ENCODE measurements at regions not wholly inside any gene's neighbourhood (a gene's known extent, or its start where the extent isn't known, plus 50 kb on each side); places are given as distances from the start of the nearest gene placed in this dataset.
"Not testable (repeated sequence)": the region's sequence is repeated elsewhere in the genome, so short reads cannot be mapped to it uniquely, and the experiment has no call there.

DNA sequence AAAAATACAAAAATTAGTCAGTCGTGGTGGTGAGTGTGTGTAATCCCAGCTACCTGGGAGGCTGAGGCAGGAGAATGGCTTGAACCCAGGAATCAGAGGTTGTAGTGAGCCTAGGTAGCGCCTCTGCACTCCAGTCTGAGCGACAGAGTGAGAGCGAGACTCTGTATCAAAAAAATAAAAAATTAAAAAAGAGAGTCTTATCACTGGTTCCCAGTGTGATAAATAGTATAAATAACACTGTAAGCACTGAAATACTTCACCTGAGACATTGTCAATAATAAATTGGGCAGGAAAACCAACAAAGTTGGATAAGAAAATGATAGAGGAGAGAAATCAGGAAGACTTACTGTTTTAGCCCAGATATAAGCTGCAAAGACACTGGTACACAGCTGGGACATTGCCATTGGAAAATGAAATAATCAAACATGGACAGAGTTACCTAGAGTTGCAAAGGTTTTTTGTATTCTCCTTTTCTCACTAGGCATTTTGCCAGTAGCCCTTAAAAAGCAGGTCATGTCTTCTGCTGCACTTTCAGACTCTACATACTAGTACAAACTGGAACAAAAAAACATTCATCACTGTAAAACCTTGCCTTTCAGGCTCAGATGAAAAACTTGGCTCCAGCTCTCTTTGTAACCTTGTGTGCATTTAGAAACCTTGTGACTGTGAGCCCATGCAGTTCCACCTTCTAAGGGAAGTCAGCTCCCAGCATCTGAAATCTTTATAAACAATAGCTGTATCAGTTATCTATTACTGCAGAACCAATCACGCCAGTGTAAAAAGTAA lies 55.0 kb upstream of the PPP1R2C start:
- H3K9ac ChIP-seq (ENCODE audit: low read length) = no peak overlapping the region
- no peak overlapping the region for H3K4me3 ChIP-seq (ENCODE audit: low read length)
- peaks cover 12% of the 10 kb centered on the region for H3K9me3 ChIP-seq (ENCODE audit: control insufficient read depth, low read length)
- no peaks in the 10 kb centered on the region for H3K36me3 ChIP-seq (ENCODE audit: control insufficient read depth, insufficient read depth, low read length, severe bottlenecking)
- no peaks in the 10 kb centered on the region for H3K4me1 ChIP-seq (ENCODE audit: control insufficient read depth, insufficient read depth, low read length)
- no peaks in the 10 kb centered on the region for H3K27me3 ChIP-seq (replicated peaks; ENCODE audit: control insufficient read depth, insufficient read depth, low read length)
- no peak for DNase-seq (ENCODE audit: low read depth)

DNA sequence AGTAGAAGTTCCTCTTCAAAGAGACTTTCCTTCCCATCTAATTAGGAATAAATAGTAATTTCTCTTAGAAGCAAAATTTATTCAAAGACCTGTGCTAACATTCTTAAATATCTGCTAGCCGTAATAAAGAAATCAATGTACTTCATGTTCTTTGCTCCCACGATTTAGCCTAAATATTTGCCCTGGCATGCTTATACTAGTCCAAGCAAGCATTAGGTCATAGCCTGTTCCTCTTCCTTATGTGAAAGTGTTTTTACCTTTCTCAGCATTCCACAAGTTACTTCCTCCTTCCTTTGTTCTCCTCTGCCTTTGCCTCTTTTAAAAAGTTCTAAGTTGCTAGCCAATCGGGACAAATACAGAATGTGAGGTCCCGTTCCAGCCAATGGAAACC lies 55.6 kb upstream of the PPP1R2C start:
- not testable (repeated sequence) for H3K36me3 ChIP-seq (ENCODE audit: control insufficient read depth, insufficient read depth, low read length, severe bottlenecking); H3K4me1 ChIP-seq (ENCODE audit: control insufficient read depth, insufficient read depth, low read length); DNase-seq (ENCODE audit: low read depth); H3K27me3 ChIP-seq (replicated peaks; ENCODE audit: control insufficient read depth, insufficient read depth, low read length); H3K9ac ChIP-seq (ENCODE audit: low read length); H3K4me3 ChIP-seq (ENCODE audit: low read length)
- H3K9me3 ChIP-seq (ENCODE audit: control insufficient read depth, low read length) = peaks cover 12% of the 10 kb centered on the region

DNA sequence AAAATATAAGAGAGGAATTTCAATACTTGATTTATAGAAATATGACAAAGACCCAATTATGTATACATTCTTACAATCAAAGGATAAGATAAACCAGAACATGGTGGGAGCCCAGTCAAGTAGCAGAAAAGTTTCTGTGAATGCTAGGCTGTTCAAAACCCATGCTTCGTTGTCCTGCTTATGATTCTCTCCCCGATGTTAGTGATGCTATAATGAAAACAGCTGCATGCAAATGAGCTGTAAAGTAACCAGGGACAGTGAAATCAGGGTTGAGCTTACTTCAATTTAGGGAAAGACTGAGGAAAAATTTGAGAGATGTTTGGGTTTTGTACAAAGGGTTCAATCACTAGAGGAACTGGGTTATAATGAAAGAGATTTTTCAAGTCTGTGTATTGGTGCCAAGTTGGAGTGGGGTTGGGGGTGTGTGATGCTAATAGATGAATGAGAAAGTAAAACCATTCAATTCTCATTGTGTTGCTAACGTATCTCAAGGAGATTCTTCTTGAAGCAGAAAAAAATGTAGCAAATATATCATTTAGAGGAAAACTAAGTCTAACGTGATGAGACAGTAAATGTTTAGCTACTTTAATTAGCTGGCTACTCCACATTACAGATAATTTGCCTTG lies 59.3 kb upstream of the PPP1R2C start:
- Histone ChIP-seq H3K27me3 (replicated peaks; ENCODE audit: control insufficient read depth, insufficient read depth, low read length) (no peaks in the 10 kb centered on the region), H3K9me3 (ENCODE audit: control insufficient read depth, low read length) (no peaks in the 10 kb centered on the region), H3K4me3 (ENCODE audit: low read length) (no peak overlapping the region), H3K36me3 (ENCODE audit: control insufficient read depth, insufficient read depth, low read length, severe bottlenecking) (no peaks in the 10 kb centered on the region), H3K9ac (ENCODE audit: low read length) (no peak overlapping the region), H3K4me1 (ENCODE audit: control insufficient read depth, insufficient read depth, low read length) (no peaks in the 10 kb centered on the region)
- DNase-seq (ENCODE audit: low read depth) = no peak

DNA sequence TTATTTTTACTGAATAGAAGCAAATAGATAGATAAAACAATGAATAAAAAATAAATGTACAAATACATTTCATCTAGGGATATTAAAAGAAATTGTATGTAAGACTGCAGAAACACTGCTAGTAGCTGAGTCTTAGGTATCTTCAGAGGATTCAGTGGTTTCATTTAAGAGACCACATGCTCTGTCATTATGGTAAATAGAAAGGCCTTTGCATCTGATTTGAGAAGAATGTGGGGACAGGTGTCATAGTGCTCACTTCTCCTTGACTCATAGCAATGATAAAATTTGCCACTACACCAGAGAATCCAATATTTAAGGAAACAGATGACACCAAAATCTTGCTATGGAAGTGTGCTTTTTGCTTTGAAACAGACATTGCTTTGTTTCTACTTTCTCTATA lies 59.8 kb upstream of the PPP1R2C start:
- Histone ChIP-seq H3K9me3 (ENCODE audit: control insufficient read depth, low read length) (no peaks in the 10 kb centered on the region), H3K4me3 (ENCODE audit: low read length) (no peak overlapping the region), H3K4me1 (ENCODE audit: control insufficient read depth, insufficient read depth, low read length) (no peaks in the 10 kb centered on the region), H3K27me3 (replicated peaks; ENCODE audit: control insufficient read depth, insufficient read depth, low read length) (no peaks in the 10 kb centered on the region), H3K9ac (ENCODE audit: low read length) (no peak overlapping the region), H3K36me3 (ENCODE audit: control insufficient read depth, insufficient read depth, low read length, severe bottlenecking) (no peaks in the 10 kb centered on the region)
- DNase-seq (ENCODE audit: low read depth) = no peak

DNA sequence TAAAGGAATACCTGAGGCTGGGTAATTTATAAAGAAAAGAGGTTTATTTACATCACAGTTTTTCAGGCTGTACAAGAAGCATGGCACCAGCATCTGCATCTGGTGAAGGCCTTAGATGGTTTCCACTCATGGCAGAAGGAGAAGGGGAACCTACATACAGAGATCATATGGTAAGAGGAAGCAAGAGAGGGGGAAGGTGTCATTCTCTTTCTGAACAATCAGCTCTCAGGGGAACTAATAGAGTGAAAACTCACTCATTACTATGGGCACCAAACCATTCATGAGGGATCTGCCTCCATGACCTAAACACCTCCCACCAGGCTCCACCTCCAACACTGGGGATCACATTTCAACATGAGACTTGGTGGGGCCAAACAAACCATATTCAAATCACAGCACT lies 61.7 kb upstream of the PPP1R2C start:
- Histone ChIP-seq H3K4me3 (ENCODE audit: low read length) (no peak overlapping the region), H3K36me3 (ENCODE audit: control insufficient read depth, insufficient read depth, low read length, severe bottlenecking) (no peaks in the 10 kb centered on the region), H3K9ac (ENCODE audit: low read length) (no peak overlapping the region), H3K27me3 (replicated peaks; ENCODE audit: control insufficient read depth, insufficient read depth, low read length) (no peaks in the 10 kb centered on the region), H3K9me3 (ENCODE audit: control insufficient read depth, low read length) (no peaks in the 10 kb centered on the region), H3K4me1 (ENCODE audit: control insufficient read depth, insufficient read depth, low read length) (no peaks in the 10 kb centered on the region)
- no peak for DNase-seq (ENCODE audit: low read depth)

DNA sequence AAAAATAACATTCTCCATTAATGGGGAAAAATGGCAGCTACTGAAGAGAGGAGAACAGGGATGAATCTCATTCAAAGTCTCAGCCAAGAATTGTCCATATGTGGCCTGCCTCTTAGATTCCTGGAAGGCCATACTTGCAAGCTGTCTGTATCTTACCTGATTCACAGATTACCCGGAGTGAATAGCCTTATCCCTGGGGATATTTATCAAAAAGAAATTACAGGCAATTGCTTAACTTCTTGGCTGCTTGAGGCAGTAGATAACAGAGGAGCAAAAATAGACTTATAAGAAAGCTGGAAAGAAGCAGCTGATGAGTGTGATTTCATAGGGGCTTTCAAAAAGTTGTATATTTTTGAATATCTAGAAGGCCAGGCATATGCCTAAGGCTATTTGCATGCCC lies 68.8 kb upstream of the PPP1R2C start:
- DNase-seq (ENCODE audit: low read depth) = no peak
- no peaks in the 10 kb centered on the region for H3K27me3 ChIP-seq (replicated peaks; ENCODE audit: control insufficient read depth, insufficient read depth, low read length)

DNA sequence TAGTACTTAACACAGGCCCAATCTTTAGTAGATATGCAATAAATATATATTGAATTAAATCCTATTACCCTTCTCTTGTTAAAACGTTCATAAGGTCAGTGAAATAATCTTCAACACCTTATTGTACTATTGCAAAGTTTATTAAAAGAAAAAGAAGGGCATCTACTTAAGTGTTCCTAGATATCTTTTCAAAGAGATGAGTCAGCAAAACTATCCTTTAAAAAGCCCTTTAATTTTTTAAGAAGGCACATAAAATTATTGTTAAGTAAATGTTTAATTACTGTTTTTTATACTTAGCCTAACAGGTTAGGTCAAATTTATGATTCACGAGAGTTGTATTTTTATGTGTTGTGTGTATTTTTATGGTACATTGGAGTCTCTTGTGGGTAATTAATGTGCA lies 77.3 kb upstream of the PPP1R2C start:
- Histone ChIP-seq H3K9ac (ENCODE audit: low read length) (no peak overlapping the region), H3K4me3 (ENCODE audit: low read length) (no peak overlapping the region), H3K9me3 (ENCODE audit: control insufficient read depth, low read length) (peaks cover 14% of the 10 kb centered on the region), H3K27me3 (replicated peaks; ENCODE audit: control insufficient read depth, insufficient read depth, low read length) (no peaks in the 10 kb centered on the region), H3K4me1 (ENCODE audit: control insufficient read depth, insufficient read depth, low read length) (no peaks in the 10 kb centered on the region), H3K36me3 (ENCODE audit: control insufficient read depth, insufficient read depth, low read length, severe bottlenecking) (no peaks in the 10 kb centered on the region)
- no peak for DNase-seq (ENCODE audit: low read depth)

More for the DNA sequence above, 68.8 kb upstream of the PPP1R2C start:
- Histone ChIP-seq H3K4me1 (ENCODE audit: control insufficient read depth, insufficient read depth, low read length) (no peaks in the 10 kb centered on the region), H3K36me3 (ENCODE audit: control insufficient read depth, insufficient read depth, low read length, severe bottlenecking) (no peaks in the 10 kb centered on the region), H3K9me3 (ENCODE audit: control insufficient read depth, low read length) (peaks cover 20% of the 10 kb centered on the region), H3K9ac (ENCODE audit: low read length) (no peak overlapping the region), H3K4me3 (ENCODE audit: low read length) (no peak overlapping the region)

DNA sequence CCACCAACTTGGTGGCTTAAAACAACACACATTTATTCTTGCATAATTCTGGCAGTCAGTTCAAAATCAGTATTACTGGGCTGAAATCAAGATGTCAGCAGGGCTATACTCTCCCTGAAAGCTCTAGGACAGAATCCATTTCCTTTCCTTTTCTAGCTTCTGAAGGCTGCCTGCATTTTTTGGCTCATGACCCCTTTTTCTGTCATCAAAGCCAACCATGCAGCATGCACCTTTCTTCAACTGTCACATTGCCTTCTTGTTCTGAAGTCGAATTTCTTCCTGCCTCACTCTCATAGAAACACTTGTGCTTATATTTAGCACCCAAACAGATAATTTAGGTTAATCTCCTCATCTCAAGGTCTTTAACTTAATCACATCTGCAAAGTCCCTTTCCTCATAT lies 79.8 kb upstream of the PPP1R2C start:
- H3K27me3 ChIP-seq (replicated peaks; ENCODE audit: control insufficient read depth, insufficient read depth, low read length) = no peaks in the 10 kb centered on the region
- no peaks in the 10 kb centered on the region for H3K36me3 ChIP-seq (ENCODE audit: control insufficient read depth, insufficient read depth, low read length, severe bottlenecking)
- no peak for DNase-seq (ENCODE audit: low read depth)
- H3K9ac ChIP-seq (ENCODE audit: low read length) = no peak overlapping the region
- peaks cover 8% of the 10 kb centered on the region for H3K9me3 ChIP-seq (ENCODE audit: control insufficient read depth, low read length)
- no peak overlapping the region for H3K4me3 ChIP-seq (ENCODE audit: low read length)
- no peaks in the 10 kb centered on the region for H3K4me1 ChIP-seq (ENCODE audit: control insufficient read depth, insufficient read depth, low read length)

DNA sequence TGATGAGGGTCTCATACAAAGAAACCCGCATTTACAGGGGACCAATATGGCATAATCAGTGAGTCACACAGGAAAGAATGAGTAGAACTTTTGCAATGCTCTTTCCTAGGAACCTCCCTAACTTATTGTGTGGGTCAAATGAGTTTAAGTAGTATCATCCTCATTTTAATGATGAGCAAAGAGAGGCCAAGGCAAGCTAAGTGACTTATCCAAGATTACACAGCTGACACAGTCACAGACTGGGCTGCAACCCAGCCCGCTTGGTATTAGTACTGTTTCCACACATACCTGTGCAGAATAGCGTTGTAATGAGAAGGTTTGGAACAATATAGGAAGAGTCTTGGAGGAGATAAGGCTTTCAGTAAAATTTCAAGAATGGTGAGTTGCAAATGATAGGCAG lies 91.0 kb upstream of the PPP1R2C start:
- no peaks in the 10 kb centered on the region for H3K36me3 ChIP-seq (ENCODE audit: control insufficient read depth, insufficient read depth, low read length, severe bottlenecking)
- H3K4me1 ChIP-seq (ENCODE audit: control insufficient read depth, insufficient read depth, low read length) = no peaks in the 10 kb centered on the region
- no peak for DNase-seq (ENCODE audit: low read depth)
- H3K9me3 ChIP-seq (ENCODE audit: control insufficient read depth, low read length) = peaks cover 13% of the 10 kb centered on the region
- H3K9ac ChIP-seq (ENCODE audit: low read length) = no peak overlapping the region
- H3K27me3 ChIP-seq (replicated peaks; ENCODE audit: control insufficient read depth, insufficient read depth, low read length) = peaks cover 3% of the 10 kb centered on the region
- no peak overlapping the region for H3K4me3 ChIP-seq (ENCODE audit: low read length)

DNA sequence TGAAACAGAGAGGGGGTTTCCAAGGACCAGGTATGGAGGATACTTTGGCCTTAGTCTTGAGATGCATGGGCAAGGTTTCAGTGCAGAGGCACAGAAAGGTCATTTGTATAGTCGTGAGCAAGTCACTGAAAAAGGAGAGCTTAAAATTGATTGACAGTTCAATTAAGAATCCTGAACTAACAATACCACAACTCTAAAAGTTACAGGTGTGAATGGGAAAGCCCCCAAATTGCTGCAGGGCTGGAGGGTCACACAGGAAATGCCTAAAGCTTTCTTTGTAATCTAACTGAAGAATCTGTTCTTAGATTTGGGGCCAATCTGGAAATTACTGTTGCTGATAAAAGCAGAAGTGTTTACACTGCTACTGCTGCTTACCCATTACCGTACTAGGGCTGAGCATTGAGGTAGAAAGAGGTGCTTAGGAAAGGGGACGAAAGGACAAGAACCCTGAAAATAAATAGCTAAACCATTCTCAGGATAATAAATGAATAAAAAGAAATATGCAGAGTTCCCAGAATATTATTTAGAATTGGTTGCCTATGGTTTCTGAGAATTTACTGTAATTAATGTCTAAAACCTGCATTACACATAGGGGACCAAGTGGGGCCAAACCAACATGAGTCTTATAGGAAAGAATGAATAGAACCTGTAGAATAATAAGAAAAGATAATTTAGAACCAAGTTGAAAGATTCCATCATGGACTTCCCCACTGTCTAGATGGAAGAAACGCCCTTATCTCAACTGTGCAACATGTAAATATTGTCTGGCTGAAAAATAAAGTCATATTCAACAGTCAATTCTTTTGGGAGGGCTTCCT lies 91.9 kb upstream of the PPP1R2C start:
- no peaks in the 10 kb centered on the region for H3K36me3 ChIP-seq (ENCODE audit: control insufficient read depth, insufficient read depth, low read length, severe bottlenecking)
- peaks cover 13% of the 10 kb centered on the region for H3K9me3 ChIP-seq (ENCODE audit: control insufficient read depth, low read length)
- DNase-seq (ENCODE audit: low read depth) = no peak
- no peak overlapping the region for H3K4me3 ChIP-seq (ENCODE audit: low read length)
- H3K9ac ChIP-seq (ENCODE audit: low read length) = no peak overlapping the region
- peaks cover 3% of the 10 kb centered on the region for H3K27me3 ChIP-seq (replicated peaks; ENCODE audit: control insufficient read depth, insufficient read depth, low read length)
- no peaks in the 10 kb centered on the region for H3K4me1 ChIP-seq (ENCODE audit: control insufficient read depth, insufficient read depth, low read length)

DNA sequence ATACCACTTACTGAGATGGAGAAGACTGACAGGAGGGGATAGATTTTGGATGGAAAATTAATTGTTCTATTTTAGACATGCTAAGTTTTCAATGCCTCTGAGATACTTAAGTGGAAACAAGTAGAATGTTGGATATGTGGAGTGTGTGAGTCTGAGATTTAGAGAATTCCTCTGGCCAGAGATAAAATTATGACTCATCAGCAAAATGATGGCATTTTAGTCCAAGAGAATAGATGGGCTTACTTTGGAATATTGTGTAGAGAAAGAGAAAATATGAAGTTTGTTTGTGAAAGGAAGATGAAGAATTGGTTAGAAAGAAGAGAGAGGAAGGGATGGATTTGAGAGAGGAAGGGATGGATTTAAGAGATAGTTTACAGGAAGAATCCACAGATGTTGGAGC lies 108.6 kb upstream of the PPP1R2C start:
- Histone ChIP-seq H3K4me1 (ENCODE audit: control insufficient read depth, insufficient read depth, low read length) (no peaks in the 10 kb centered on the region), H3K27me3 (replicated peaks; ENCODE audit: control insufficient read depth, insufficient read depth, low read length) (no peaks in the 10 kb centered on the region), H3K9me3 (ENCODE audit: control insufficient read depth, low read length) (peaks cover 3% of the 10 kb centered on the region), H3K36me3 (ENCODE audit: control insufficient read depth, insufficient read depth, low read length, severe bottlenecking) (no peaks in the 10 kb centered on the region), H3K4me3 (ENCODE audit: low read length) (no peak overlapping the region), H3K9ac (ENCODE audit: low read length) (no peak overlapping the region)
- DNase-seq (ENCODE audit: low read depth) = no peak

All from adipocyte (in vitro differentiated cells).